ENCODE measurements at regions not wholly inside any gene's neighbourhood (a gene's known extent, or its start where the extent isn't known, plus 50 kb on each side); places are given as distances from the start of the nearest gene placed in this dataset.
A peak's percentile ranks its signal among the peaks of the same experiment; 100 is the strongest.

DNA sequence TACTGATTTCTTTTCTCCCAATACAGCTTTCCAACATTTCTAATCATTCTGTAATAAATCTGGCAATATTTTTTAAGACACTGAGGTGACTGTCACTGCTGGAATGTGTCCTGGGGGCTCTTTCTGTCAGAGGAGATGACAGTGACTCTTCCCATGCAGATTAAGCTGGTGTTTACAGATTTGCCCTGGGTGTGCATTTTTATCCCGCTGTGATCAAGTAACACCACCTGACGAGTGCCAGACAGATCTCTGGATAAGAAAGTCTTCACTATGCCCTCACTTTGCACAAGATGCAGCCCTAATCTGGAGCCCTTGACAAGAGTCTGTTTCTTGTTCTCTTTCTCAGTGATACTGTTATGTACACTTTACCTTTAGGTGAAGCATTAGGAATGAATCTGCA lies 477.7 kb downstream of the ZIC1 start:
- H3K4me3 ChIP-seq (ENCODE audit: low read length in 2 of 2) = no peak overlapping the region
- no peak overlapping the region for H3K27ac ChIP-seq (ENCODE audit: low read depth in 1 of 2, low read length in 2 of 2)
- ATAC-seq (ENCODE audit: low FRiP score) (no peak), DNase-seq (no peak)
- no peaks in the 10 kb centered on the region for H3K27me3 ChIP-seq (ENCODE audit: control insufficient read depth in 1 of 2, insufficient read depth in 2 of 2, low read length in 1 of 2)
- intact Hi-C loops (cut with DNase I) = no loop called here
- no peaks in the 10 kb centered on the region for H3K36me3 ChIP-seq (ENCODE audit: control insufficient read depth in 1 of 2, insufficient read depth in 2 of 2, low read length in 1 of 2)
- WGBS, 2 donors = 74 to 79% methylated on average over 2 of the region's 2 CpGs
- no peaks in the 10 kb centered on the region for H3K4me1 ChIP-seq (ENCODE audit: control insufficient read depth in 1 of 2, insufficient read depth in 2 of 2, low read length in 2 of 2)
- no peaks in the 10 kb centered on the region for H3K9me3 ChIP-seq (ENCODE audit: control insufficient read depth, low read length)

DNA sequence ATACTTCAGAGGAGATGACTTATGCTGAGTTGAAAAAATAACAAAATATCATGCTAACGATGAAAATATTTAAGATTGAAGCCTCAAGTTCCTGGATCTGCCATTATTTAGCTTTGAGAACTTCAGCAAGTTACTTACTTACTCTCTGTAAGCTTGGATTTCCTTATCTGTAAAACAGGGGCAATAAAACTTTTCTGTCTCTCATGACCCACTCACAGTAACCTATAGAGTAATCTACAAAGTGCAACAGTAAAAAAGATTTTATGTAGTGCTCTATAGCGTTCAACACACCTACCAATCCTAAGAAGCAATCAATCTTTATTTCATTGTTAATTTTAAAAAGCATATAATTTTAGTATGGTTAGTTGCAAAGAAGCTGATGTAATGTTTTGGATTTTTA lies 478.6 kb downstream of the ZIC1 start:
- H3K9me3 ChIP-seq (ENCODE audit: control insufficient read depth, low read length) = no peaks in the 10 kb centered on the region
- H3K27ac ChIP-seq (ENCODE audit: low read depth in 1 of 2, low read length in 2 of 2) = no peak overlapping the region
- H3K27me3 ChIP-seq (ENCODE audit: control insufficient read depth in 1 of 2, insufficient read depth in 2 of 2, low read length in 1 of 2) = no peaks in the 10 kb centered on the region
- intact Hi-C loops (cut with DNase I) = no loop called here
- ATAC-seq (ENCODE audit: low FRiP score) (no peak), DNase-seq (no peak)
- 59 to 68% methylated on average over 2 of the region's 2 CpGs for WGBS, 2 donors
- no peaks in the 10 kb centered on the region for H3K4me1 ChIP-seq (ENCODE audit: control insufficient read depth in 1 of 2, insufficient read depth in 2 of 2, low read length in 2 of 2)
- H3K36me3 ChIP-seq (ENCODE audit: control insufficient read depth in 1 of 2, insufficient read depth in 2 of 2, low read length in 1 of 2) = no peaks in the 10 kb centered on the region
- H3K4me3 ChIP-seq (ENCODE audit: low read length in 2 of 2) = no peak overlapping the region

DNA sequence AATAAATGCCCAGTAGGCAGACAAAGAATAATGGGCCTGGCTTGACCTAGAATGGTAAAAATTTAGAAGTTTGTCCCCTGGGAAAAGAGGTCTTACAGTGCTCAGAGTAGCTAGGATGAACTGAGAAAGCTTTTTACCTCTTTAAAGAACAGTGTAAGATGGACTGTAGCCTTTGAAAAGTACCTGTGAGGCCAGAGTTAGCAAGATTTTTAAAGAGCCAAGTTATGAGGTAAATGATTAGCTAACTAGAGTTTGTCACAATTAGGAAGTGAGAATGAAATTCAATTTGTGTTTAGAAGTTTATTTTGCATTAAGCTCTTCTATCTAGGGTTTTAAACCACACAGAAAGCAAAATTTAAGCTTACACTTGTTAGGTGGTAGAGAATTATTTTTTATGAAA lies 480.9 kb downstream of the ZIC1 start:
- Histone ChIP-seq H3K27me3 (ENCODE audit: control insufficient read depth in 1 of 2, insufficient read depth in 2 of 2, low read length in 1 of 2) (no peaks in the 10 kb centered on the region), H3K4me3 (ENCODE audit: low read length in 2 of 2) (no peak overlapping the region), H3K4me1 (ENCODE audit: control insufficient read depth in 1 of 2, insufficient read depth in 2 of 2, low read length in 2 of 2) (no peaks in the 10 kb centered on the region), H3K9me3 (ENCODE audit: control insufficient read depth, low read length) (no peaks in the 10 kb centered on the region), H3K36me3 (ENCODE audit: control insufficient read depth in 1 of 2, insufficient read depth in 2 of 2, low read length in 1 of 2) (no peaks in the 10 kb centered on the region), H3K27ac (ENCODE audit: low read depth in 1 of 2, low read length in 2 of 2) (no peak overlapping the region)
- DNase-seq = no peak
- intact Hi-C loops (cut with DNase I) = no loop called here
- ATAC-seq (ENCODE audit: low FRiP score) = no peak

DNA sequence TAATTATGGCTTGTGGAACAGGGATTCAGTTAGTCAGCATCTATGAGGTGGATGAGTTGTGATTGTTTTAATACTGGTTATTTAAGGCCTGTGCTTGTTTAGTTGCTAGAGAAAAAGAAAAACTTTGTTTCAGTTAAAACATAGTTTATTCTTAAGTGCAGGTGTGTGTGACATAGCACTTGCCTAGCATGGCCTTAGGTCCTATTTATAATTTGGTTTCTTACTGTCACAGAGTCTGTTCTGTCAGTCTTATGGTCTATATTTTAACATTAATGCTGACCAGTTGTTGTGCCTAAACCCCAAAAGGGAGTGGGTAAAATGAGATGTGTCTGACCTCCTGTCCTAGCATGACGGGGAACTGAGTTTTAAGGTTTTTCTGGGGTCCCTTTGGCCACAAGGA lies 486.3 kb downstream of the ZIC1 start:
- H3K9me3 ChIP-seq (ENCODE audit: control insufficient read depth, low read length) = no peaks in the 10 kb centered on the region
- ATAC-seq (ENCODE audit: low FRiP score) = no peak
- DNase-seq = no peak
- 52 to 95% methylated on average over 1 of the region's 1 CpG for WGBS, 2 donors
- intact Hi-C loops (cut with DNase I) = no loop called here
- H3K27ac ChIP-seq (ENCODE audit: low read depth in 1 of 2, low read length in 2 of 2) = no peak overlapping the region
- H3K36me3 ChIP-seq (ENCODE audit: control insufficient read depth in 1 of 2, insufficient read depth in 2 of 2, low read length in 1 of 2) = no peaks in the 10 kb centered on the region
- H3K27me3 ChIP-seq (ENCODE audit: control insufficient read depth in 1 of 2, insufficient read depth in 2 of 2, low read length in 1 of 2) = no peaks in the 10 kb centered on the region
- H3K4me1 ChIP-seq (ENCODE audit: control insufficient read depth in 1 of 2, insufficient read depth in 2 of 2, low read length in 2 of 2) = no peaks in the 10 kb centered on the region
- H3K4me3 ChIP-seq (ENCODE audit: low read length in 2 of 2) = no peak overlapping the region

DNA sequence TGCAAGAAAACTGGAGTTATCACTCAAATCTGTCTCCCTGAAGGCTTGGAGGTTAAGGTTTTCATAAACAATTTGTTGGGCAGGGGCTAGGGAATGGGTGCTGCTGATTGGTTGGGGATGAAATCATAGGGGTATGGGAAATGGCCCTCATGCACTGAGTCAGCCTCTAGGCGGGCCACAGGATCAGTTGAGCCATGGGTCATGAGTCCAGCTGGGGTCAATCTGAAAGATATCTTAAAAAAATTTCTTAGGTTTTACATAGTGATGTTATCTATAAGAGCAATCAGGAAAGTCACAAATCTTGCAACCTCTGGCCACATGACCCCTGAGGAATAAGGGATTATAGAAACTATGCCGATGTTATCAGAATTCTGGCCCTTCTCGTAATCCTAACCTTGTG lies 491.7 kb downstream of the ZIC1 start:
- intact Hi-C loops (cut with DNase I) = no loop called here
- H3K4me1 ChIP-seq (ENCODE audit: control insufficient read depth in 1 of 2, insufficient read depth in 2 of 2, low read length in 2 of 2) = no peaks in the 10 kb centered on the region
- no peaks in the 10 kb centered on the region for H3K9me3 ChIP-seq (ENCODE audit: control insufficient read depth, low read length)
- no peak overlapping the region for H3K27ac ChIP-seq (ENCODE audit: low read depth in 1 of 2, low read length in 2 of 2)
- DNase-seq = no peak
- no peak for ATAC-seq (ENCODE audit: low FRiP score)
- H3K36me3 ChIP-seq (ENCODE audit: control insufficient read depth in 1 of 2, insufficient read depth in 2 of 2, low read length in 1 of 2) = no peaks in the 10 kb centered on the region
- WGBS, 2 donors = 93 to 94% methylated on average over 3 of the region's 3 CpGs
- H3K4me3 ChIP-seq (ENCODE audit: low read length in 2 of 2) = no peak overlapping the region
- H3K27me3 ChIP-seq (ENCODE audit: control insufficient read depth in 1 of 2, insufficient read depth in 2 of 2, low read length in 1 of 2) = no peaks in the 10 kb centered on the region

DNA sequence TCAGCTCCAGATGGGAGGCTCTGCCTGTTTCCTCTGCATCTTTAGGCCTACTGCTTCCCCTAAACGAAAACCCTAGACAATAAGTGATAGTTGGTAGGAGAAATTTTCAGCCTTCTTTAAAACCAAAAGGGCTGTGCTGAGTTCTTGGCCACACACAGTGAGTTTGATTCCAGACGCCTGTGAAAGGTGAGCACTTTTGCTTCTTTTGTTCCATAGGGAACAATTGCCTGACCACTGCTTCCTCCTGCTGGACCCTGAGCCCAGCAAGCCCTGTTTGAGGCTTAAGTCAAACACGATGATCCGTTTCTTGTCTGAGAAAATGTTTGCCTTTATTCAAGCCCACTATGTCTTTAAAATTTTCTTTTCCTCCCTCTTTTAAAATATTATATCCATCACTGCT lies 493.9 kb downstream of the ZIC1 start:
- no peaks in the 10 kb centered on the region for H3K9me3 ChIP-seq (ENCODE audit: control insufficient read depth, low read length)
- no peaks in the 10 kb centered on the region for H3K4me1 ChIP-seq (ENCODE audit: control insufficient read depth in 1 of 2, insufficient read depth in 2 of 2, low read length in 2 of 2)
- no peaks in the 10 kb centered on the region for H3K27me3 ChIP-seq (ENCODE audit: control insufficient read depth in 1 of 2, insufficient read depth in 2 of 2, low read length in 1 of 2)
- intact Hi-C loops (cut with DNase I) = no loop called here
- H3K4me3 ChIP-seq (ENCODE audit: low read length in 2 of 2) = no peak overlapping the region
- no peak overlapping the region for H3K27ac ChIP-seq (ENCODE audit: low read depth in 1 of 2, low read length in 2 of 2)
- H3K36me3 ChIP-seq (ENCODE audit: control insufficient read depth in 1 of 2, insufficient read depth in 2 of 2, low read length in 1 of 2) = no peaks in the 10 kb centered on the region
- WGBS, 2 donors = 47% methylated on average over 4 of the region's 4 CpGs
- ATAC-seq (ENCODE audit: low FRiP score) (no peak), DNase-seq (no peak)

DNA sequence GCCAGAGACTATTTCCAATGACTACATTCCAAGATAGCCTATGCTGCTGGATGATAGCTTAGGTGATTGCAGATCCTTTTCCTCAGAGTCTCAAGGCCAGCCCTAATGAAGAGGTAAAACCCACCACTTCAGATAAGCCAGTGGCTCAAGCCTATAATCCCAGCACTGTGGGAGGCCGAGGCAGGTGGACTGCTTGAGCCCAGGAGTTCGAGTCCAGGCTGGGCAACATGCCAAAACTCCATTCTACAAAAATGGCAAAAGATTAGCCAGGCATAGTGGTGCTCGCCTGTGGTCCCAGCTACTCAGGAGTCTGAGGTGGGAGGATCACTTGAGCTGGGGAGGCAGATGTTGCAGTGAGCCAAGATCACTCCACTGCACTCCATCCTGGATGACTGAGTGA lies 495.3 kb downstream of the ZIC1 start:
- intact Hi-C loops (cut with DNase I) = no loop called here
- Histone ChIP-seq H3K36me3 (ENCODE audit: control insufficient read depth in 1 of 2, insufficient read depth in 2 of 2, low read length in 1 of 2) (no peaks in the 10 kb centered on the region), H3K4me3 (ENCODE audit: low read length in 2 of 2) (no peak overlapping the region), H3K9me3 (ENCODE audit: control insufficient read depth, low read length) (no peaks in the 10 kb centered on the region), H3K27ac (ENCODE audit: low read depth in 1 of 2, low read length in 2 of 2) (no peak overlapping the region), H3K27me3 (ENCODE audit: control insufficient read depth in 1 of 2, insufficient read depth in 2 of 2, low read length in 1 of 2) (no peaks in the 10 kb centered on the region), H3K4me1 (ENCODE audit: control insufficient read depth in 1 of 2, insufficient read depth in 2 of 2, low read length in 2 of 2) (no peaks in the 10 kb centered on the region)
- 81 to 85% methylated on average over 3 of the region's 3 CpGs for WGBS, 2 donors
- ATAC-seq (ENCODE audit: low FRiP score) (no peak), DNase-seq (no peak)

DNA sequence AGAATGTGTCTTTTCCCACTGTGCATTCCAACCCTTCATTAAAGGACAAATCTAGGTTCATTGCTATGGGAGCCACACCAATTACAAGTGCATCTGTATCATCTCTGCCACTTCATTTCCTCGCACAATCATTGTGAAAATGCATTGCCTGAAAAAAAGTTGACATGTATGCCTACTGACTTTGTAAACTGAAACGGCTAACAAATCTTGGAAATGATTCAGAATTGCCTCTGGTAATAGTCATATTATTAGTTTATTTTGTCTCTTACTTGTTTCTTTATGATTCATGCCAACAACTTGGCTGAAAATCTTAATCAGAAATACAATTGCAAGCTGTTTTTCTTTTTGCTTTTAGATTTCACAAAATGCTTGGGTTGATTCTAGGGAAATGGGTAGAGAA lies 497.1 kb downstream of the ZIC1 start:
- 46% methylated on average over 2 of the region's 2 CpGs for WGBS, 2 donors
- Histone ChIP-seq H3K36me3 (ENCODE audit: control insufficient read depth in 1 of 2, insufficient read depth in 2 of 2, low read length in 1 of 2) (no peaks in the 10 kb centered on the region), H3K27me3 (ENCODE audit: control insufficient read depth in 1 of 2, insufficient read depth in 2 of 2, low read length in 1 of 2) (no peaks in the 10 kb centered on the region), H3K27ac (ENCODE audit: low read depth in 1 of 2, low read length in 2 of 2) (no peak overlapping the region), H3K9me3 (ENCODE audit: control insufficient read depth, low read length) (no peaks in the 10 kb centered on the region), H3K4me1 (ENCODE audit: control insufficient read depth in 1 of 2, insufficient read depth in 2 of 2, low read length in 2 of 2) (no peaks in the 10 kb centered on the region), H3K4me3 (ENCODE audit: low read length in 2 of 2) (no peak overlapping the region)
- no peak for ATAC-seq (ENCODE audit: low FRiP score)
- intact Hi-C loops (cut with DNase I) = no loop called here
- DNase-seq = no peak

DNA sequence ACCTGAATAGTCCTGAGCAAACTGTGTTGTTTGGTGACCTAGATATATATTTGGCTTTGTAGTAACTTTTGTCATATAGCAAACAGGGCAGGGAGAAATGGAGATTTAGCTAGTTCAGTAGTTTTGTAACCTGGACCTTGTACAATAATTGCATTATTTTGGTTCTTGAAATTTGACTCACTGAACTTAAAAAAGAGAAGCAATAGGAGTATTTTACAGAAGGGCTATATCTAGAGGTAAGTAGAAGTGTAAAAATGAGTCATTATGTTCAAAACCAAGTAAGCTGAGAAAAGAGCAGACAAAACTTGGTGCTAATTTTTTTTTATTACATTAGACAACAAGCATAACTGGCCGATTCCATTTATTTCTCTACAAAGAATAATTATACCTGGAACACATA lies 505.4 kb downstream of the ZIC1 start:
- ATAC-seq (ENCODE audit: low FRiP score) = no peak
- WGBS, 2 donors = 95 to 97% methylated on average over 1 of the region's 1 CpG

DNA sequence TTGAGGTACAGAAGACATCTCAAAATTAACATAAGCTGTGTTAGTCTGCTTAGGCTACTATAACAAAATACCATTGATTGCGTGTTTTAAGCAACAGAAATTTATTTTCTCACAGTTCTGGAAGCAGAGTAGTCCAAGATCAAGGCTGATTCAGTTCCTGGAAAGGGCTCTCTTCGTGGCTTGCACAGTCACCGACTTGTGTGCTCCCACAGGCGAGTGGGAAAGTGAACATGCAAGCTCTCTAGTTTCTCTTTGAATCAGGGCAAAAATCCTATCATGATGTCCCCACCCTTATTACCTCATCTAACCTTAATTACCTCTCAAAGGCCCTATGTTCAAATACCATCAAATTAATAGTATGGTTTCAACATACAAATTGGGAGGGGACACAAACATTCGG lies 505.9 kb downstream of the ZIC1 start:
- Histone ChIP-seq H3K27ac (ENCODE audit: low read depth in 1 of 2, low read length in 2 of 2) (no peak overlapping the region), H3K4me1 (ENCODE audit: control insufficient read depth in 1 of 2, insufficient read depth in 2 of 2, low read length in 2 of 2) (no peaks in the 10 kb centered on the region), H3K27me3 (ENCODE audit: control insufficient read depth in 1 of 2, insufficient read depth in 2 of 2, low read length in 1 of 2) (no peaks in the 10 kb centered on the region), H3K4me3 (ENCODE audit: low read length in 2 of 2) (no peak overlapping the region), H3K9me3 (ENCODE audit: control insufficient read depth, low read length) (no peaks in the 10 kb centered on the region), H3K36me3 (ENCODE audit: control insufficient read depth in 1 of 2, insufficient read depth in 2 of 2, low read length in 1 of 2) (no peaks in the 10 kb centered on the region)
- ATAC-seq (ENCODE audit: low FRiP score) (peak; percentile 74), DNase-seq (no peak)
- intact Hi-C loops (cut with DNase I) = no loop called here
- WGBS, 2 donors = 65 to 75% methylated on average over 5 of the region's 5 CpGs

More for the DNA sequence above, 505.4 kb downstream of the ZIC1 start:
- no peaks in the 10 kb centered on the region for H3K27me3 ChIP-seq (ENCODE audit: control insufficient read depth in 1 of 2, insufficient read depth in 2 of 2, low read length in 1 of 2)
- no peaks in the 10 kb centered on the region for H3K9me3 ChIP-seq (ENCODE audit: control insufficient read depth, low read length)
- H3K36me3 ChIP-seq (ENCODE audit: control insufficient read depth in 1 of 2, insufficient read depth in 2 of 2, low read length in 1 of 2) = no peaks in the 10 kb centered on the region
- no peaks in the 10 kb centered on the region for H3K4me1 ChIP-seq (ENCODE audit: control insufficient read depth in 1 of 2, insufficient read depth in 2 of 2, low read length in 2 of 2)
- no peak for DNase-seq
- H3K27ac ChIP-seq (ENCODE audit: low read depth in 1 of 2, low read length in 2 of 2) = no peak overlapping the region
- intact Hi-C loops (cut with DNase I) = no loop called here
- H3K4me3 ChIP-seq (ENCODE audit: low read length in 2 of 2) = no peak overlapping the region
